H1 (cell line): ENCODE measurements at regions not wholly inside any gene's neighbourhood (a gene's known extent, or its start where the extent isn't known, plus 50 kb on each side); places are given as distances from the start of the nearest gene placed in this dataset.

Experiments used
- BACH1 ChIP-seq: IDR thresholded peaks from 2 replicates; pipeline ENCODE4 v1.6.1; 2012; ENCODE audit warnings: low read length, improper control_type of control experiment
- CREB1 ChIP-seq: IDR thresholded peaks from 2 replicates; pipeline ENCODE4 v1.6.1; 2012; ENCODE audit warnings: inconsistent platforms
- EGR1 ChIP-seq: IDR thresholded peaks from 2 replicates; pipeline ENCODE4 v1.6.1; 2011; ENCODE audit warnings: low read depth, low read length, borderline replicate concordance
- JUN ChIP-seq: IDR thresholded peaks from 2 replicates; pipeline ENCODE4 v1.6.1; 2011; ENCODE audit warnings: low read depth, mild to moderate bottlenecking, improper control_type of control experiment, low read length
- YY1 ChIP-seq: IDR thresholded peaks from 2 replicates; pipeline ENCODE4 v1.6.1; 2011; ENCODE audit warnings: low read depth, mild to moderate bottlenecking, low read length
- TF ChIP-seq, protein P1 (sequence below): fragments of 300-600 bp; sonication (generic); IDR thresholded peaks from 2 replicates; pipeline ENCODE4 v1.7.1; 2012; ENCODE audit warnings: low read length, moderate library complexity, mild to moderate bottlenecking, inconsistent platforms; ENCODE audit not compliant: insufficient replicate concordance

DNA sequence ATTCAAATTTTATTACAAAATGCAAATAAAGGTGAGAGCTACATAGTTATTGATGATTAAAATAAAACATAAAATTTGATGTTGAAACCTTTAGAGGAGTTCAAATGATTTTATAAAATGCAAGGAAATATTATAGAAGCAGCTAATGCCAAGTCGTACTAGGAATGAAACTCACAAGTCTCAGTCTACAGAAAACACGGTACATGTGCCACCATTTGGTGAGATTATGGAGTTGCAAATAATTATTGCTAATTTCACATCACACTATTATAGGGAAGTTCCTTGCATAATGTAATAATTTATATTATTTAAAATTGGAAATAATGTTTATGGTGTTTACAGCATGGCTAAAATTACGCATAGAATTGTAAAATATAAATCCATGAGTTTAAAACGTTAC is 1601.7 kb upstream of the TENM3 start (continued):
- TF ChIP-seq, protein P1, sequence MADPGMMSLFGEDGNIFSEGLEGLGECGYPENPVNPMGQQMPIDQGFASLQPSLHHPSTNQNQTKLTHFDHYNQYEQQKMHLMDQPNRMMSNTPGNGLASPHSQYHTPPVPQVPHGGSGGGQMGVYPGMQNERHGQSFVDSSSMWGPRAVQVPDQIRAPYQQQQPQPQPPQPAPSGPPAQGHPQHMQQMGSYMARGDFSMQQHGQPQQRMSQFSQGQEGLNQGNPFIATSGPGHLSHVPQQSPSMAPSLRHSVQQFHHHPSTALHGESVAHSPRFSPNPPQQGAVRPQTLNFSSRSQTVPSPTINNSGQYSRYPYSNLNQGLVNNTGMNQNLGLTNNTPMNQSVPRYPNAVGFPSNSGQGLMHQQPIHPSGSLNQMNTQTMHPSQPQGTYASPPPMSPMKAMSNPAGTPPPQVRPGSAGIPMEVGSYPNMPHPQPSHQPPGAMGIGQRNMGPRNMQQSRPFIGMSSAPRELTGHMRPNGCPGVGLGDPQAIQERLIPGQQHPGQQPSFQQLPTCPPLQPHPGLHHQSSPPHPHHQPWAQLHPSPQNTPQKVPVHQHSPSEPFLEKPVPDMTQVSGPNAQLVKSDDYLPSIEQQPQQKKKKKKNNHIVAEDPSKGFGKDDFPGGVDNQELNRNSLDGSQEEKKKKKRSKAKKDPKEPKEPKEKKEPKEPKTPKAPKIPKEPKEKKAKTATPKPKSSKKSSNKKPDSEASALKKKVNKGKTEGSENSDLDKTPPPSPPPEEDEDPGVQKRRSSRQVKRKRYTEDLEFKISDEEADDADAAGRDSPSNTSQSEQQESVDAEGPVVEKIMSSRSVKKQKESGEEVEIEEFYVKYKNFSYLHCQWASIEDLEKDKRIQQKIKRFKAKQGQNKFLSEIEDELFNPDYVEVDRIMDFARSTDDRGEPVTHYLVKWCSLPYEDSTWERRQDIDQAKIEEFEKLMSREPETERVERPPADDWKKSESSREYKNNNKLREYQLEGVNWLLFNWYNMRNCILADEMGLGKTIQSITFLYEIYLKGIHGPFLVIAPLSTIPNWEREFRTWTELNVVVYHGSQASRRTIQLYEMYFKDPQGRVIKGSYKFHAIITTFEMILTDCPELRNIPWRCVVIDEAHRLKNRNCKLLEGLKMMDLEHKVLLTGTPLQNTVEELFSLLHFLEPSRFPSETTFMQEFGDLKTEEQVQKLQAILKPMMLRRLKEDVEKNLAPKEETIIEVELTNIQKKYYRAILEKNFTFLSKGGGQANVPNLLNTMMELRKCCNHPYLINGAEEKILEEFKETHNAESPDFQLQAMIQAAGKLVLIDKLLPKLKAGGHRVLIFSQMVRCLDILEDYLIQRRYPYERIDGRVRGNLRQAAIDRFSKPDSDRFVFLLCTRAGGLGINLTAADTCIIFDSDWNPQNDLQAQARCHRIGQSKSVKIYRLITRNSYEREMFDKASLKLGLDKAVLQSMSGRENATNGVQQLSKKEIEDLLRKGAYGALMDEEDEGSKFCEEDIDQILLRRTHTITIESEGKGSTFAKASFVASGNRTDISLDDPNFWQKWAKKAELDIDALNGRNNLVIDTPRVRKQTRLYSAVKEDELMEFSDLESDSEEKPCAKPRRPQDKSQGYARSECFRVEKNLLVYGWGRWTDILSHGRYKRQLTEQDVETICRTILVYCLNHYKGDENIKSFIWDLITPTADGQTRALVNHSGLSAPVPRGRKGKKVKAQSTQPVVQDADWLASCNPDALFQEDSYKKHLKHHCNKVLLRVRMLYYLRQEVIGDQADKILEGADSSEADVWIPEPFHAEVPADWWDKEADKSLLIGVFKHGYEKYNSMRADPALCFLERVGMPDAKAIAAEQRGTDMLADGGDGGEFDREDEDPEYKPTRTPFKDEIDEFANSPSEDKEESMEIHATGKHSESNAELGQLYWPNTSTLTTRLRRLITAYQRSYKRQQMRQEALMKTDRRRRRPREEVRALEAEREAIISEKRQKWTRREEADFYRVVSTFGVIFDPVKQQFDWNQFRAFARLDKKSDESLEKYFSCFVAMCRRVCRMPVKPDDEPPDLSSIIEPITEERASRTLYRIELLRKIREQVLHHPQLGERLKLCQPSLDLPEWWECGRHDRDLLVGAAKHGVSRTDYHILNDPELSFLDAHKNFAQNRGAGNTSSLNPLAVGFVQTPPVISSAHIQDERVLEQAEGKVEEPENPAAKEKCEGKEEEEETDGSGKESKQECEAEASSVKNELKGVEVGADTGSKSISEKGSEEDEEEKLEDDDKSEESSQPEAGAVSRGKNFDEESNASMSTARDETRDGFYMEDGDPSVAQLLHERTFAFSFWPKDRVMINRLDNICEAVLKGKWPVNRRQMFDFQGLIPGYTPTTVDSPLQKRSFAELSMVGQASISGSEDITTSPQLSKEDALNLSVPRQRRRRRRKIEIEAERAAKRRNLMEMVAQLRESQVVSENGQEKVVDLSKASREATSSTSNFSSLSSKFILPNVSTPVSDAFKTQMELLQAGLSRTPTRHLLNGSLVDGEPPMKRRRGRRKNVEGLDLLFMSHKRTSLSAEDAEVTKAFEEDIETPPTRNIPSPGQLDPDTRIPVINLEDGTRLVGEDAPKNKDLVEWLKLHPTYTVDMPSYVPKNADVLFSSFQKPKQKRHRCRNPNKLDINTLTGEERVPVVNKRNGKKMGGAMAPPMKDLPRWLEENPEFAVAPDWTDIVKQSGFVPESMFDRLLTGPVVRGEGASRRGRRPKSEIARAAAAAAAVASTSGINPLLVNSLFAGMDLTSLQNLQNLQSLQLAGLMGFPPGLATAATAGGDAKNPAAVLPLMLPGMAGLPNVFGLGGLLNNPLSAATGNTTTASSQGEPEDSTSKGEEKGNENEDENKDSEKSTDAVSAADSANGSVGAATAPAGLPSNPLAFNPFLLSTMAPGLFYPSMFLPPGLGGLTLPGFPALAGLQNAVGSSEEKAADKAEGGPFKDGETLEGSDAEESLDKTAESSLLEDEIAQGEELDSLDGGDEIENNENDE = no peak
- TF ChIP-seq BACH1 (no peak), YY1 (no peak), CREB1 (no peak), EGR1 (no peak), JUN (no peak)
- TF ChIP-seq, all 59 proteins: peak for 0
